ENCODE measurements at regions not wholly inside any gene's neighbourhood (a gene's known extent, or its start where the extent isn't known, plus 50 kb on each side); places are given as distances from the start of the nearest gene placed in this dataset.

- TF ChIP-seq CTCF (IDR thresholded peaks at IDR 0.05) (no peak), EP300 (IDR thresholded peaks at IDR 0.05) (no peak)
Observed at GRCh38 chr16:6231398-6231797, 1101.2 kb upstream of the RBFOX1 start.
